22Rv1 (cell line): ENCODE measurements at regions not wholly inside any gene's neighbourhood (a gene's known extent, or its start where the extent isn't known, plus 50 kb on each side); places are given as distances from the start of the nearest gene placed in this dataset.

ENCODE experiments used
- H3K27ac ChIP-seq: fragments of 450-650 bp; 2 replicates; pipeline ENCODE4 v1.5.1; 2017
- ZFX ChIP-seq: fragments of 450-650 bp; IDR thresholded peaks from 2 replicates; pipeline ENCODE4 v1.6.1; 2017; ENCODE audit warnings: antibody characterized with exemption, borderline replicate concordance
- TF ChIP-seq, protein P1 (sequence below): fragments of 450-650 bp; IDR thresholded peaks from 2 replicates; pipeline ENCODE4 v1.5.1; 2017; ENCODE audit warnings: mild to moderate bottlenecking

DNA sequence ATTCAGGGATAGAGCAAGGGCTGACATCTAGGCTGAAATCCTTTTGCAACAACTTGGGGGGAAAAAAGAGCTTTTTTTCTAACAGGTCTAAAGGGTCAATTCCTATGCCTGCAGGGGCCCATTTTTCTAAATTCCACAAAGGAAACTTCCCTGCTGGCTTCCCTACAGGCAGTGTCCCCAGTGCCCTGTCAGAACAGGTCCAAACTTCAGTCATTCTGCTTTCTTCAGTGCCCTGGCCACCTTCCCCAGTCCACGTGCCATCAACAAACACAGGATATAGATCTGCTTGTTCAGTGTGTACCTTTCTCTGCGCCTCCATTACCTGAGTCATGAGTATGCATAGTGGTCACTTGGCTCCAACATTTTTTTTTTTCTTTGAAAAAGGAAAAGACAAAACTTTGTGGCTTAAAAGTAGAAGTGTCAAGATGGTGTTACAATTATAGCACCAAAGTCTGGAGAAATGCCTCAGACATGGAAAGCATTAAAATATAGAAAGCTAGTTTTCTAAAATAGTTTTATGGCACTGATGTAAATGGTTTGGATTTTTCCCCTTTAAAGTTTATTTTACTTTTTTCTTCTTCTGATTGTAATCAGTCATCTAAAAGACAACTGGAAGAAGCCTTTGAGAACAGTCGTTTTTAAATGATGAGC is 84.0 kb upstream of the JADE1 start:
- H3K27ac ChIP-seq, result no peak overlapping the region
- no peak for TF ChIP-seq ZFX
- TF ChIP-seq, protein P1, sequence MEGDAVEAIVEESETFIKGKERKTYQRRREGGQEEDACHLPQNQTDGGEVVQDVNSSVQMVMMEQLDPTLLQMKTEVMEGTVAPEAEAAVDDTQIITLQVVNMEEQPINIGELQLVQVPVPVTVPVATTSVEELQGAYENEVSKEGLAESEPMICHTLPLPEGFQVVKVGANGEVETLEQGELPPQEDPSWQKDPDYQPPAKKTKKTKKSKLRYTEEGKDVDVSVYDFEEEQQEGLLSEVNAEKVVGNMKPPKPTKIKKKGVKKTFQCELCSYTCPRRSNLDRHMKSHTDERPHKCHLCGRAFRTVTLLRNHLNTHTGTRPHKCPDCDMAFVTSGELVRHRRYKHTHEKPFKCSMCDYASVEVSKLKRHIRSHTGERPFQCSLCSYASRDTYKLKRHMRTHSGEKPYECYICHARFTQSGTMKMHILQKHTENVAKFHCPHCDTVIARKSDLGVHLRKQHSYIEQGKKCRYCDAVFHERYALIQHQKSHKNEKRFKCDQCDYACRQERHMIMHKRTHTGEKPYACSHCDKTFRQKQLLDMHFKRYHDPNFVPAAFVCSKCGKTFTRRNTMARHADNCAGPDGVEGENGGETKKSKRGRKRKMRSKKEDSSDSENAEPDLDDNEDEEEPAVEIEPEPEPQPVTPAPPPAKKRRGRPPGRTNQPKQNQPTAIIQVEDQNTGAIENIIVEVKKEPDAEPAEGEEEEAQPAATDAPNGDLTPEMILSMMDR, result no peak

- TF ChIP-seq, protein P1, result no peak
- no peak for TF ChIP-seq ZFX
These were observed 86.6 kb upstream of the JADE1 start for GRCh38 chr4:128722911-128723310.

GRCh38 chr4:128721896-128722295 is 87.6 kb upstream of the JADE1 start:
- TF ChIP-seq, protein P1, result no peak
- TF ChIP-seq ZFX, result no peak
- H3K27ac ChIP-seq, result no peak overlapping the region

More at GRCh38 chr4:128722911-128723310, 86.6 kb upstream of the JADE1 start:
- no peak overlapping the region for H3K27ac ChIP-seq

- no peak overlapping the region for H3K27ac ChIP-seq
- TF ChIP-seq ZFX, result no peak
- TF ChIP-seq, protein P1, result no peak
These were observed 89.2 kb upstream of the JADE1 start for GRCh38 chr4:128720270-128720669.

- TF ChIP-seq, protein P1, result no peak
- TF ChIP-seq ZFX, result no peak
- no peak overlapping the region for H3K27ac ChIP-seq
These were observed 90.7 kb upstream of the JADE1 start for GRCh38 chr4:128718768-128719167.

DNA sequence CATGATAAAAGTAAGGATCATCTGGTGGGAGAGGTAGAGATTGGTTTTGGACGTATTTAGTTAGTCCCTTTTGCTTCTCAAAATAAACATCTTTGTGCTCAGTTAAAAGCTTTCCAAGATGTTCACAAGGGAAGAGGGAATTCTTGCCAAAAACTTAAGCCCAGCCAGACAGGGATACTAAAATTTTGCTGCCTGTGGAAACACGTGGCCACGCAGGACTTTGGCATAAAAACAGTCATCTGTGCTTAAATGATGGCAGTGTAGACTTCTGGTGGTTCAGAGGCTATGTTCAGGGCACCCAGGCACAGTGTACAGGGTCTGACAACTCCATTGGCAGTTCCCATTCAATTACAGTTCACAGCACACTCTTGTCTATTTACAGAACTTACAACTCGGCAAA is 93.2 kb upstream of the JADE1 start:
- TF ChIP-seq ZFX, result no peak
- TF ChIP-seq, protein P1, result no peak
- no peak overlapping the region for H3K27ac ChIP-seq

DNA sequence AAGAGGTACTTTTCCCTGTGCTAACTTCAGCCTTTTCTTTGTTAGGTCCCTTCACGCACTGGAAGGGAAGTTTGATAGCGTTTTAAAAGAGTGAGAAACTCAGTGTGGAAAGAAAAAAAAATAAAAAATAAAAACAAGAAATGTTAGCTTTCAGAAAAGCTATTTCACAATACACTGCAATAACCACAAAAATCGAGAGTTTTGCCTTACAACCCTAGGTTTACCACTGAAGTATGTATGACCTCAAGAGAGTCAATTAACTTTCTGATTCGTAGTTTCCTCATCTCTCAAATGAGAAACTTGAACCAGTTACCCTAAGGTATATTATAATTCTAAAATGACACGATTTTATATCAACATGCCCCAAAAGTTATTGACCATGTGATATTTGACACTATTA is 93.9 kb upstream of the JADE1 start:
- TF ChIP-seq ZFX, result no peak
- TF ChIP-seq, protein P1, result no peak
- no peak overlapping the region for H3K27ac ChIP-seq
